ENCODE measurements at regions not wholly inside any gene's neighbourhood (a gene's known extent, or its start where the extent isn't known, plus 50 kb on each side); places are given as distances from the start of the nearest gene placed in this dataset.

DNA sequence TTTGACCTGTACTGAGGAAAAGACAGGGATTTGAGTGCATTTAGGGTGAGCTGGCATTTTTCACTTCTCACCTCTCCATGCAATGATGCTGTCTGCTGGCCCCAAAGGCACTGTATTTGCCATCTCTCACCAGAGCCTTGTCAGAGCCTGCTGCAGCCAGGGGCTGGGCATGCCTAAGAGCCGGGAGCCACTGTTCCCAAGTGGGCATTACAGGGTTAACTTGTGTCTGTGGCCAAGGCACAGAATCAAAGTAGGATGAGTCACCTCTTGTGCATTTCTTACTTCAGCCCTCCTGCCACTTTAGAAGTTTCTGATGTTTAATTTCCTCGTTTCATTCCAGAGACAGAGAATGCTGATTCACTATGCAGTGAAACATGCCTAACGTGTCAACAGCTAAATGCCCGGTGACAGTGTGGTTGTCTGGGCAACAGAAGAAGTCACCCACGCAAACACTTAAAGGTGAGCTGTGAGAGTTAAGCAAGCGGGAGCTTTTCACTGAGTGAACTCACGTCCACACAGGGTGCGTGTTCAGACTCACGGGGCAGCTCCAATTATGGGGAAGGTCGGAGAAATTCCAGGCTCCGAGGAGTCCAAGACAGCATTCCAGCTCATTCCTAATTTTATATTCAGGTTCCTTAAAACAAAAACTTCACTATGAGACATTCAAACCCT is 57.1 kb upstream of the IGFBP3 start:
- TF ChIP-seq, protein P1, sequence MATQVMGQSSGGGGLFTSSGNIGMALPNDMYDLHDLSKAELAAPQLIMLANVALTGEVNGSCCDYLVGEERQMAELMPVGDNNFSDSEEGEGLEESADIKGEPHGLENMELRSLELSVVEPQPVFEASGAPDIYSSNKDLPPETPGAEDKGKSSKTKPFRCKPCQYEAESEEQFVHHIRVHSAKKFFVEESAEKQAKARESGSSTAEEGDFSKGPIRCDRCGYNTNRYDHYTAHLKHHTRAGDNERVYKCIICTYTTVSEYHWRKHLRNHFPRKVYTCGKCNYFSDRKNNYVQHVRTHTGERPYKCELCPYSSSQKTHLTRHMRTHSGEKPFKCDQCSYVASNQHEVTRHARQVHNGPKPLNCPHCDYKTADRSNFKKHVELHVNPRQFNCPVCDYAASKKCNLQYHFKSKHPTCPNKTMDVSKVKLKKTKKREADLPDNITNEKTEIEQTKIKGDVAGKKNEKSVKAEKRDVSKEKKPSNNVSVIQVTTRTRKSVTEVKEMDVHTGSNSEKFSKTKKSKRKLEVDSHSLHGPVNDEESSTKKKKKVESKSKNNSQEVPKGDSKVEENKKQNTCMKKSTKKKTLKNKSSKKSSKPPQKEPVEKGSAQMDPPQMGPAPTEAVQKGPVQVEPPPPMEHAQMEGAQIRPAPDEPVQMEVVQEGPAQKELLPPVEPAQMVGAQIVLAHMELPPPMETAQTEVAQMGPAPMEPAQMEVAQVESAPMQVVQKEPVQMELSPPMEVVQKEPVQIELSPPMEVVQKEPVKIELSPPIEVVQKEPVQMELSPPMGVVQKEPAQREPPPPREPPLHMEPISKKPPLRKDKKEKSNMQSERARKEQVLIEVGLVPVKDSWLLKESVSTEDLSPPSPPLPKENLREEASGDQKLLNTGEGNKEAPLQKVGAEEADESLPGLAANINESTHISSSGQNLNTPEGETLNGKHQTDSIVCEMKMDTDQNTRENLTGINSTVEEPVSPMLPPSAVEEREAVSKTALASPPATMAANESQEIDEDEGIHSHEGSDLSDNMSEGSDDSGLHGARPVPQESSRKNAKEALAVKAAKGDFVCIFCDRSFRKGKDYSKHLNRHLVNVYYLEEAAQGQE (IDR thresholded peaks at IDR 0.05; ENCODE audit: insufficient read depth in 1 of 2, low read depth in 2 of 2, low read length in 2 of 2): no peak
- TF ChIP-seq FOXP2 (optimal IDR thresholded peaks at IDR 0.05; ENCODE audit: borderline replicate concordance, extremely low read depth, extremely low read length, insufficient read depth) (no peak), POLR2AphosphoS5 (IDR thresholded peaks at IDR 0.05; ENCODE audit: low read depth, low read length) (no peak), SIN3A (IDR thresholded peaks at IDR 0.05; ENCODE audit: borderline replicate concordance, insufficient read depth, low read length) (no peak), TAF1 (IDR thresholded peaks at IDR 0.05; ENCODE audit: borderline replicate concordance, insufficient read depth, low read length) (no peak)

GRCh38 chr7:45977256-45977780 is 56.2 kb upstream of the IGFBP3 start:
- no peak for TF ChIP-seq POLR2AphosphoS5 (IDR thresholded peaks at IDR 0.05; ENCODE audit: low read depth, low read length)

- TF ChIP-seq, protein P1 (IDR thresholded peaks at IDR 0.05; ENCODE audit: insufficient read depth in 1 of 2, low read depth in 2 of 2, low read length in 2 of 2): no peak
These were observed 55.4 kb upstream of the IGFBP3 start for GRCh38 chr7:45976485-45976856.

GRCh38 chr7:45975847-45976484 is 54.9 kb upstream of the IGFBP3 start:
- TF ChIP-seq SIN3A (IDR thresholded peaks at IDR 0.05; ENCODE audit: borderline replicate concordance, insufficient read depth, low read length): no peak
- TF ChIP-seq, protein P1 (IDR thresholded peaks at IDR 0.05; ENCODE audit: insufficient read depth in 1 of 2, low read depth in 2 of 2, low read length in 2 of 2): no peak
- no peak for TF ChIP-seq POLR2AphosphoS5 (IDR thresholded peaks at IDR 0.05; ENCODE audit: low read depth, low read length)
- TF ChIP-seq TAF1 (IDR thresholded peaks at IDR 0.05; ENCODE audit: borderline replicate concordance, insufficient read depth, low read length): no peak
- no peak for TF ChIP-seq FOXP2 (optimal IDR thresholded peaks at IDR 0.05; ENCODE audit: borderline replicate concordance, extremely low read depth, extremely low read length, insufficient read depth)

- TF ChIP-seq, protein P1 (IDR thresholded peaks at IDR 0.05; ENCODE audit: insufficient read depth in 1 of 2, low read depth in 2 of 2, low read length in 2 of 2): no peak
- TF ChIP-seq SIN3A (IDR thresholded peaks at IDR 0.05; ENCODE audit: borderline replicate concordance, insufficient read depth, low read length) (no peak), POLR2AphosphoS5 (IDR thresholded peaks at IDR 0.05; ENCODE audit: low read depth, low read length) (no peak), TAF1 (IDR thresholded peaks at IDR 0.05; ENCODE audit: borderline replicate concordance, insufficient read depth, low read length) (no peak), FOXP2 (optimal IDR thresholded peaks at IDR 0.05; ENCODE audit: borderline replicate concordance, extremely low read depth, extremely low read length, insufficient read depth) (no peak)
These were observed 54.3 kb upstream of the IGFBP3 start for GRCh38 chr7:45975367-45975766.
